AML-193 (cell line): ENCODE measurements at regions not wholly inside any gene's neighbourhood (a gene's known extent, or its start where the extent isn't known, plus 50 kb on each side); places are given as distances from the start of the nearest gene placed in this dataset.
A peak's percentile ranks its signal among the peaks of the same experiment; 100 is the strongest.

Experiments used
- DNase-seq, 2 experiments: peaks; one replicate each; lab custom pipeline; 2025; lab: John Stamatoyannopoulos, UW

DNA sequence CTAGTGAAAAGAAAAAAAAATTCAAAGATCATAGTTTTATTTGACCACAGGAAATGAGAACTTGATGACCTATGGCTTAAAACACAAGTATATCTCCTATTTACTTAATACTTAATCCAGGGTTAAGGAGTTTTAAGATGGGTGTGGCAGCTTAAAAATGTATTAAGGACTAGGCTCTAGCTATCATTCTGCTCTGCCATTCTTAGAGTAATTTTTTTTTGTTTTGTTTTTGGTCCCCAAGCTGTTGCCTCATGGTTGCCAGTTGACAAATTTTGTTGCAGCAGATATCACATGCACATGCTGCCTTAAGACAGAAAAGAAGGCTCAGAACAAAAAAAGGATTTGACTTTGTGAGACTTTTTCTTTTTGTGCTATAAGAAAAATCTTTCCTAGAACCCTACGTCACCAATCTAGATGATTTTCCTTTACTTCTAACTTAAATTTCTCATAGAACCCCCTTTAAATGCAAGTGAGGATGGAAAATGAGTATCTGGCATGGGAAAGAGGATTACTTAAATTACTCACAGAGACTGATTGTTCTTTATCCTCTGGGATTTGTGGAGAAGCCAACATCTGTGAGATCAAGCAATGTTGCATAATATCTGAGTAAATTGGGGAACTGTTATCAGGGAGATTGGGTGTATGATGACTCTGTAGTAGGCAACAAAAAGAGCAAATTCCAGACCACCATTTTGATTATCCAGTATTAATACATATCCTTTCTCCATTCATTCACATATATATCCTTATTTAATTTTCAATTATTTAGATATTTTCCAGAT, 364.7 kb upstream of the CD180 start:
- DNase-seq: no peak

- DNase-seq: no peak
Observed at GRCh38 chr5:67552773-67553172, 356.2 kb upstream of the CD180 start.

- no peak for DNase-seq
Observed at GRCh38 chr5:67549947-67550346, 353.3 kb upstream of the CD180 start.

DNA sequence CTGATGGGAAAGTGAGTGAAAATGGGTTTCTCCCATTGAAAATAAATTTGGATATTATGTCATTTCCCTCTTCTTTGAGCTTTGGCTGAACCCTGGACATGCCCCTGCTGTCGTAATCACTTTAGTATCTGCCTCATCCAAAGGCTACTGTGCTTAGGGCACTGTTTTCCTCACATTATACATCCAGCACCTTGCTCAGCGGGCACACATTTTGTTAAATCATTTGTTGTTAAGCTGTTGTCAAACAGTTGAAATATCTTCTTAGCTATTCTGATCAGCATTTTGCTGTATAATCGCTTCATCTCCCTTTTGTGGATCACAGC, 352.7 kb upstream of the CD180 start:
- DNase-seq: no peak

DNA sequence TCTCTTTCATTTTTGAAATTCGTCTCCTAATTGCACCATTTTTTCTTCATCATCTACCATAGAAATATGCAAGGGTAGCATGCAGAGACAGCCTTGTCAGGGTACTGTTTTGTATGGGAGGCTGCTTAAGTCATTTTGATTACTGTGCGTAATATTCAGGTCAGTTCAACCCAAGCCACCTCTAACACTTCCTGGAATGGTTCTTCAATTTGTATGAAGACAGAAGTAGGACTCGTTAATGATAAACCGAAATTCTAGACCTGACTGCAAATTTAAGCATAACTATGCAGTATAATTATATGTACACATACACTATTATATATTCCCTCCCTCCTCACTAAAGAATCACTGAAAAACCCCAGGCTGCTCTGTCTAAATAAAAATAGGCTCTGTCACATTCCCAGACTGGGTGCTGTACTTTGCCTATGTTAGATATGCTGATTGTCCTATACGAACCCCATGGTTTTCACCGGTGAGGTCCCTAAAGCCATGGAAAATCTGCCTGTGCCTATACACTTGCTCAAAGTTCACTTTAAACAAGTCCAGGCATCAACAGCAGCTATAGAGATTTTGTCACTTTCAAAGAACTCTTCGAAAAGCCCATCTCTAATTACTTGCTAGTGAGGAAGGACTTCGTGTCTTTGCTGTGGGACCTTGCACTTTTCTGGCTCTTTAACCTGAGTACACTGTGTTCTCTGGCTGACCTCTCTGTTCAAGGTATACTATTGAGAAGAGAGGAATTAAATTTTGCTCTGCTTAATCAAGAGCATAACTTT, 352.1 kb upstream of the CD180 start:
- DNase-seq: no peak

DNA sequence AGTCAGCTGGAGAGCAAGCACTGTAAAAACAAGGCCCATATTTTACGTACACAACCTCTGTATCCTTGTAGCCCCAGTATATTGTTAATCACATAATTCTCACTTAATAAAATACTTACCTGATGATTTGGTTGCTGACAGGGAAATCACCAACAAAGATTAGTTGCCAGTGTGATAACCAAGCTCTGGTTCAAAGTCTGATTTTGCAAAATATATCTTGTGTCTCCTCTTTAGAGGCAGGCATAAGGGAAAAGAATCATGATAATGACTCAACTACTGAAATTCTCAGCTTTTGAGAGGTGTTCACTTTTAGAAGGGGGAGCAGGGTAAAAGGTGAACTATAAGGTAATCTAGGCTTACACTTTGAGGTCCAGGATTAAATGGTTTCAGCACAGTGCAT, 351.1 kb upstream of the CD180 start:
- DNase-seq: no peak

DNA sequence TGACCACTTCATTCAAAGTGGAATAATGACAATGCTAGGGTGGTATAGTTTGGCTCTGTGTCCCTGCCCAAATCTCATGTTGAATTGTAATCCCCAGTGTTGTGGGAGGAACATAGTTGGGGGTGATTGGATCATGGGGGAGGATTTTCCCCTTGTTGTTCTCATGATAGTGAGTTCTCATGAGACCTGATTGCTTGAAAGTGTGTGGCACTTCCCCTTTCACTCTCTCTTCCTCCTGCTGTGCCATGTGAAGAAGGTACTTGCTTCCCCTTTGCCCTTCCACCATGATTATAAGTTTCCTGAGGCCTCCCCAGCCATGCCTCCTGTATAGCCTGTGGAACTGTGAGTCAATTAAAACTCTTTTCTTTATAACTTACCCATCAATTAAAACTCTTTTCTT, 348.3 kb upstream of the CD180 start:
- peak; percentile 3 for DNase-seq

DNA sequence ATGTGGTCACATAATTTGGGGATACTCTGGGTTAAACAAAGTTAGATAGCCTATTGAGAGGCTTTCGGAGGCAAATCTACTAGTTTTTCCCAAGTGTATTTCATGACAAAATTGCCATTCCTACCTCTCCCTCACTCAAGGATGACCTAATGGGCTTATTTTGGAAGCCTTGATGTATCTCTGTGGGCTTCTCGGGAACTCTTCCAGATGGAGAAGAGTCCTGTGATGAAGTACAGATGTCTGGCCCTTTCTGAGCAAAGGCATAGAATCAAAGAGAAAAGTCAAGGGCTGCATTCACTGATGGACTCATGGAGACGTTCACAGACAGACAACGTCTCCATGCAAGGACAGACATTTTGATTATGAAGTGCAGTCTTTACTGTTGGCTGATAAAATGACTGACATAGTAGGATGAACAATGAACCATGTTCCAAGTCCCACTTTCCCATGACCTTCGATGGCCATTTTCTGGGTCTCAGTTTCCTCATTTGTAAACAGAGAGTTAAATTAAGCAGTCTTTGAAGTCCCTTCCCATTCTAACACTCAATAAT, 347.2 kb upstream of the CD180 start:
- DNase-seq: no peak

GRCh38 chr5:67542479-67542878, 345.9 kb upstream of the CD180 start:
- peak; percentile 25 to 47 for DNase-seq

GRCh38 chr5:67541875-67542274, 345.3 kb upstream of the CD180 start:
- no peak for DNase-seq

DNA sequence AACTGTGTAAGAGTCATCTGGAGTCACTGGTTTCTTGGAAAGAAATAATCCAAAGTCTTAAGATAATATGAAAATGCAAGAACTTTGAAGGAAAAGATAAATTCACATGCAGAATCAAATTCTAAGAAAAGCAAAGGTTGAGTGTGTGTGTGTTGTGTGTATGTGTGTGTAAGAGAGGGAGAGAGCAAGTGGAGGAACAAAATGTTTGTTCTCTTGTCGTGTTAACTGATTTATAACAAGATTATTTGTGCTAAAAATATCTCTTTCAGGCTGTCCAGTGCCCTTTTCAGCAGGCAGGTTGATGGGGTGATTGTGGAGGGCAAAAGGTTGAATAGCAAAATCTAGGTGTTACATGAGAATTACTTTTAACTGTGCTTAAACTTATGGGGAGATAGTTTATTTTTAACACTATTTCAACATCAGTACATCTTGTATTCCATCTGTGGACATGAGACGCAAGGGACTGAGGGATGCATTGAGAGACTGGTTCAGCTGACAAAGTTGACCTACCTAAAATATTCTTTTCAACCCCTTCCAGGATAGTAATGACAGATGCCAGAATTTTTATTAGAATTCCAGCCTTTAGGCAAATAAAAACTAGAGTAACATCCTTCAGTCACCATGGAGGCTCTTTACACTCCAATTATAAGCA, 342.4 kb upstream of the CD180 start:
- DNase-seq: no peak

- DNase-seq: no peak
Observed at GRCh38 chr5:67537439-67538148, 341.0 kb upstream of the CD180 start.

- no peak for DNase-seq
Observed at GRCh38 chr5:67536866-67537265, 340.3 kb upstream of the CD180 start.

DNA sequence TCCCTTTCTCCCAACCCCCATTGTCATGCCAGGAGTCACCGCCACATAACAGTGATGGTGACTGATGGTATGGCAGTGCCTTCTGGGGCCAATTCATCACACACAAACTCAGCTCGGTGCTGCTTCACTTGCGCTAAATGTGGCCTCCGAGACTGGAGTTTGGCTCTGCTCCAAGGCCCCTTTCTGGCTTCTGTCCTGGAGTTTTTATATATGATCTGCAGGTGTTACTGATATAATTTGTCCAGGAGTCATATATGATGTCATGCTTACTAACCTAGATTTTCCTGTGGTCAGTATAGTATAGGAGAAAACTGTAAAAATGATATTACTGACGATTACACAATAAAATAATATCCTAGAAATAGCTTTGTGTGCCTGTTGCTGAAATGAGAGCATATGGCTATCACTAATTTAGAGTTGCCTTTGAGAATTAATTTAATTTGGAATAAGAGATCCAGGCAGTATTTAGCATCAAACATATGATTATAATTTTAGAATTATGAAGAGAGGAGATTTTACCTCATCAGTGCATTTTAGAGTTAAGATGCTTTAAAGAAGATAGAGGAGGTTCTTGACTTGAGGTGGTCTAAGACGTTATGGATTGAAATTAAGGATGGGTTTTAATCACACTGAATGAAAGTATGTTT, 334.1 kb upstream of the CD180 start:
- DNase-seq: no peak

DNA sequence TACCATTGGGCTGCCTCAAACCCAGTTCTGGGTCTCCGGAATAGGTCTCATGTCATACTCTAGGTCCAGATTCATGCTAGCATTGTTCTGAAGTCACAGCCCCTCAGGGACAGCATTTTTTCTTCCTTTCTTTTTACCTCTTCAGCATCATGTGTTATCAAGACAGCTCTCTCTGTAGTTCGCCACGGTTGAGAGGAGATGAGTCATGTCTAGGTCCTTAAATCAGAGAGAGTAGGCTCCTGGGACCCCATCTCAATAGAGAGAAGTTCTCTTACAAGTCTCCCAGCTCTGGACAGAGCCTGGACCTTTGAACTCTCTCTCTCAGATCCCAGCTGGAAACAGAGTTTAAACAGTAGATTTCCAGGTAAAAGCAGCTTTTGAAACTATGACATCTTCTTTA, 332.4 kb upstream of the CD180 start:
- DNase-seq: no peak

DNA sequence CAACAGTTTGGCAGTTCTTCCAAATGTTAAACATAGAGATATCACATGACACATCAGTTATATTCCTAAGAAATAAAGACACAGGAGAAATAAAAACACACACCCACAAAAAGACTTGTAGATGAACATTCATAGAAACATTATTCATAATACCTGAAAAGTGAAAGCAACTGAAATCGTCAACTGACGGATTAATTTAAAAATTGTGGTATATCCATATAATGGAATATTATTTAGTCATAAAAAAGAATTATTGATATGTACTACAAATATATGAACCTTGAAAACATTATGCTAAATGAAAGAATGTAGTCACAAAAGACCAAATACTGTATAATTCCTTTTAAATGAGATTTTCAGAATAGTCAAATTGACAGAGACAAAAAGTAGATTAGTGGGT, 330.2 kb upstream of the CD180 start:
- DNase-seq: no peak

DNA sequence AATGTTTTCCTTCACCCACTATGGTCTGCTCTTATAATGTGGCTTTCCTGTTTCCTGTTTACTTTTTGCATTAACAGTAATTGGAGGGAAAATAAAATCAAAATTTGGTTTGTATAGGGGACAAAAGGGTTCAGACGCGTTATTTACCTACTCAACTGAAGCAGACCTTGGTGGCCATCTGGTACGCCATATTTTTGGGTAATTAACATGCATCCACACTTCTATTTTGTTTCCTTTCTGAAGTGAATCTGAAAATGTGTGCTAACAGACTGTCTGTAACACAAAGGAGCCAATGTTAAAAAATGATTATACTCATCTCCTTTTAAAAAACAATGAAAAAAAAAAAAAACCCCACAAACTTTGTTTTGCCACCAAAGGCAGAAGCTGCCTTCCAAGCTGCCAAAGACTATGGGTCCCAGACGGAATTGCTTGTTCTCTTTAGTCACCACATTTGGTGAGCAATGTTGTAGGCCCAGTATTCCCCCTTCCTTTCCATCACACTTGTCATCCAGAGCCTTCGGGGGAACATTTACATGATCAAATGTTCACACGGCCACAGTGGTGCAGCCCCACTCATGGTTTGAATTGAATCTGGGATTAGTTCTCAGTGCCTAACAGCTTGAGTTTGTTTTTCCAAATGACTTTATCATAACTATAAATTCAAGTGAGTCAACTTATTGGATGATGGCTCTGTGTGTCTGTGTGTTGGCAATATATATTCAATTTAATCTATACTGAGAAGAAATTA, 323.7 kb upstream of the CD180 start:
- DNase-seq: no peak

DNA sequence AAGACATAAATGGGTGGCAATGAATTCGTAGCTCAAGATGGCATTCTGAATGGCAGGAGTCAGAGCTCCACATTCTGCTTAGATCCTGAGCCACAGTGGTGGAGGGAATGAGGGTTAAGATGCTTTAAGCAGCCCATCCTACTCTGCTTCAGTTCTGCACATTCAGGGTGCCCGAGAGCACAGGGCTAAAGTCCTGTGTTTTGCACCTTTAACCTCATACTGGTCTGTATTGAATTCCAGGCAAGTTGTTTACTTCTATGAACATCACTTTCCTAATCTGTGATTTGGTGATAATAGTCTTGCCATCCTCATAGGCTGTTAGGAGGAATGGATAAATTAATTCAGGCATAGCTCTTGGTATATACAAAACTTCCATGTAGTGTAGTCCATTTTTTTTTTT, 321.6 kb upstream of the CD180 start:
- DNase-seq: no peak

- no peak for DNase-seq
Observed at GRCh38 chr5:67516948-67517565, 320.5 kb upstream of the CD180 start.

DNA sequence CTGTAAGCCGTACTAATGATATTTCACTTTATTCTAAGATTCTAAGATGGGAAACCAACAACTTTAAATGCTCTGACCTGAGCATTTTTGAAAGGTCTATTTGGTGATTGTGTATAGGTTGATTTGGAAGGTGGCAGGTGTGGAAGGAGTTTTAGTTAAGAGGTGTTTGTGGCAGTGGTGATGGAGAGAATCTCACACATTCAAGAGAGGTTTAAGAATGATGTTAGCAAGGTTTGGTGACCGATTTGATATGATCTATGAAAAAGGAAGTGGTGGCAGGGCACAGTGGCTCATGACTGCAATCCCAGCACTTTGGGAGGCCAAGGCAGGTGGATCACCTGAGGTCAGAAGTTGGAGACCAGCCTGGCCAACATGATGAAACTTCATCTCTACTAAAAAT, 319.2 kb upstream of the CD180 start:
- DNase-seq: no peak
